Vagina (tissue), 2 donors: ENCODE measurements at regions not wholly inside any gene's neighbourhood (a gene's known extent, or its start where the extent isn't known, plus 50 kb on each side); places are given as distances from the start of the nearest gene placed in this dataset.

Experiments used
- DNase-seq, 2 donors: peaks; one replicate each; pipeline ENCODE4 v3.0.0-alpha.2; 2017; ENCODE audit errors: extremely low spot score in 2 of 2
- H3K27ac ChIP-seq: fragments of 200-600 bp; sonication (generic); one replicate; pipeline ENCODE4 v1.5.1; 2019
- H3K27me3 ChIP-seq: fragments of 200-600 bp; sonication (generic); one replicate; pipeline ENCODE4 v1.5.1; 2019
- H3K36me3 ChIP-seq, 2 donors: fragments of 200-600 bp; sonication (generic); one replicate each; pipeline ENCODE4 v1.5.1; 2017 to 2019
- H3K4me1 ChIP-seq: fragments of 200-600 bp; sonication (generic); one replicate; pipeline ENCODE4 v1.5.1; 2019
- H3K4me3 ChIP-seq, 2 donors: fragments of 200-600 bp; sonication (generic); 1 replicate in 1 of 2; 2 replicates in 1 of 2; pipeline ENCODE4 v1.5.1; 2016 to 2019
- H3K9me3 ChIP-seq: fragments of 200-600 bp; sonication (generic); one replicate; pipeline ENCODE4 v1.5.1; 2019
- POLR2A ChIP-seq, 2 donors: fragments of 450-650 bp; IDR thresholded peaks; one replicate each; pipeline ENCODE4 v1.6.1; 2017; ENCODE audit warnings: antibody characterized with exemption in 2 of 2, mild to moderate bottlenecking in 2 of 2, moderate library complexity in 2 of 2
- POLR2AphosphoS5 ChIP-seq, 2 donors: sonication (generic); formaldehyde crosslinking; IDR thresholded peaks; one replicate each; pipeline ENCODE4 v1.9.0; 2017; ENCODE audit warnings: antibody characterized with exemption in 2 of 2, mild to moderate bottlenecking in 2 of 2, low read depth in 1 of 2; ENCODE audit not compliant: insufficient read depth in 1 of 2
- intact Hi-C: fragments of 100-400 bp; cut with DNase I; formaldehyde crosslinking; loops from one replicate; pipeline ENCODE4 v1.15.1; 2023
- TF ChIP-seq, protein P1 (sequence below), 3 experiments: fragments of 450-650 bp in 2 of 3; fragments of 200-600 bp in 1 of 3; sonication (generic) in 1 of 3; IDR thresholded peaks; one replicate each; pipeline ENCODE4 v1.5.1; 2017 to 2019; ENCODE audit warnings: antibody characterized with exemption in 3 of 3, mild to moderate bottlenecking in 2 of 3, moderate library complexity in 2 of 3

DNA sequence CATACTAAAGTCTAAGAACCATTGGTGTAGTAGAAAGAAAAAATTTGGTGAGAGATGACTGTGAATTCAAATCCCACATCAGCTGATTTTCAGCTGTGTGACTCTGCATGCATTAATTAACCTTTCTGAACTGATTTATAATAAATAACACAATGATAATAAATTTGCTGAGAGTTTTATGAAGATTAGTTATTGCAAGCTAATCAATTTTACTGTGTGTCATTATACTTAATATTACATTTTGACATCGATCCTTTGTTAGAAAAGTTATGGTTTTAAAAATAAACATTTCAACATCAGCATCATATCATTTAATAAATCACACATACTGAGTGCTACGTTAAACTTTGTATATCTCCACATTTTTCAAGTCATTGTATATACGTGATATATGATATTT, 599.7 kb upstream of the MMS22L start:
- no peak overlapping the region for H3K4me3 ChIP-seq
- no peaks in the 10 kb centered on the region for H3K9me3 ChIP-seq
- DNase-seq, result no peak
- no peaks in the 10 kb centered on the region for H3K27me3 ChIP-seq
- TF ChIP-seq POLR2AphosphoS5 (IDR thresholded peaks at IDR 0.05; ENCODE audit: insufficient read depth in 1 of 2, low read depth in 1 of 2) (no peak), POLR2A (IDR thresholded peaks at IDR 0.05) (no peak)
- TF ChIP-seq, protein P1, sequence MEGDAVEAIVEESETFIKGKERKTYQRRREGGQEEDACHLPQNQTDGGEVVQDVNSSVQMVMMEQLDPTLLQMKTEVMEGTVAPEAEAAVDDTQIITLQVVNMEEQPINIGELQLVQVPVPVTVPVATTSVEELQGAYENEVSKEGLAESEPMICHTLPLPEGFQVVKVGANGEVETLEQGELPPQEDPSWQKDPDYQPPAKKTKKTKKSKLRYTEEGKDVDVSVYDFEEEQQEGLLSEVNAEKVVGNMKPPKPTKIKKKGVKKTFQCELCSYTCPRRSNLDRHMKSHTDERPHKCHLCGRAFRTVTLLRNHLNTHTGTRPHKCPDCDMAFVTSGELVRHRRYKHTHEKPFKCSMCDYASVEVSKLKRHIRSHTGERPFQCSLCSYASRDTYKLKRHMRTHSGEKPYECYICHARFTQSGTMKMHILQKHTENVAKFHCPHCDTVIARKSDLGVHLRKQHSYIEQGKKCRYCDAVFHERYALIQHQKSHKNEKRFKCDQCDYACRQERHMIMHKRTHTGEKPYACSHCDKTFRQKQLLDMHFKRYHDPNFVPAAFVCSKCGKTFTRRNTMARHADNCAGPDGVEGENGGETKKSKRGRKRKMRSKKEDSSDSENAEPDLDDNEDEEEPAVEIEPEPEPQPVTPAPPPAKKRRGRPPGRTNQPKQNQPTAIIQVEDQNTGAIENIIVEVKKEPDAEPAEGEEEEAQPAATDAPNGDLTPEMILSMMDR (IDR thresholded peaks at IDR 0.05), result no peak
- intact Hi-C loops, result no loop called here
- no peaks in the 10 kb centered on the region for H3K4me1 ChIP-seq
- no peaks in the 10 kb centered on the region for H3K36me3 ChIP-seq
- H3K27ac ChIP-seq, result no peak overlapping the region

DNA sequence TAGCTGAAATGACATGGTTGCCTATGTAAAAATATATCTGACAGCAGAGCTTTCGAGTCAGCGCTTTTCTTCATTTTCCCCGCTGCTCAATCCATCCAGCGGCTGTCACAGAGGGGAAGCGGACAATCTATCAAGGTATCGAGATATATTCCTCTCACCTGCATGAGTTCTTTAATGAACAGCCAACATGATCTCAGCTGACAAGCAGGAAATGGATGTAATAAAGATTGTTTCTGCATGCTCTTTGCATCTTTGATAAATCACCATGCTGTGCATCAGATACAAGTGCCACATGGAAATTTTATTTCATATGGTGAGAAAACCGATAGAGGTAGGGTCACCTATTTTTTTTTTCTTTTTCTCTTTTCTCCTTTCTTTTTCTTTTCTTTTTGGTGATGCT, 602.3 kb upstream of the MMS22L start:
- Histone ChIP-seq H3K9me3 (no peaks in the 10 kb centered on the region), H3K4me3 (no peak overlapping the region), H3K36me3 (no peaks in the 10 kb centered on the region), H3K27me3 (no peaks in the 10 kb centered on the region), H3K4me1 (no peaks in the 10 kb centered on the region), H3K27ac (no peak overlapping the region)
- intact Hi-C loops, result no loop called here
- no peak for DNase-seq
- TF ChIP-seq POLR2A (IDR thresholded peaks at IDR 0.05), result no peak
- TF ChIP-seq, protein P1 (IDR thresholded peaks at IDR 0.05), result no peak
- no peak for TF ChIP-seq POLR2AphosphoS5 (IDR thresholded peaks at IDR 0.05; ENCODE audit: insufficient read depth in 1 of 2, low read depth in 1 of 2)

DNA sequence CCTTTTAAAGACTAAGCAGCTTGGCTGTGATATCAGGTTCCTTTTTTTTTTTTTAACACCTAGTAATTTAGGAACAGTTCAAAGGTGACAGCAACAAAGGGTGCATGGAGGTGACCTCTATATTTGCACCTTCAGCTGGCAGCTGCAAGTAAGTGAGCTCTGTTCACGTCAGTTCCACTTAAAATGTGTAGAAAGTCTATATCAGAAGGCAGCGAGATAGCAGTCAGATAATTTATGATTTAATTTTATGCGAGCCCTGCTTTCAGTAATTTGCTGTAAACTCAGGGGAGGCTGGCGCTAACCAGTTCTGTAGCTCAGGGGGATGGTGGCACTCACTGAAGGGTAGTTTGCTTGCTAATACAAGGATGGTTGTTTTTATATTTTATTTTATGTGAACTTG, 602.8 kb upstream of the MMS22L start:
- intact Hi-C loops, result no loop called here
- Histone ChIP-seq H3K4me3 (no peak overlapping the region), H3K4me1 (no peaks in the 10 kb centered on the region), H3K27ac (no peak overlapping the region), H3K36me3 (no peaks in the 10 kb centered on the region), H3K9me3 (no peaks in the 10 kb centered on the region), H3K27me3 (no peaks in the 10 kb centered on the region)
- TF ChIP-seq, protein P1 (IDR thresholded peaks at IDR 0.05), result no peak
- TF ChIP-seq POLR2AphosphoS5 (IDR thresholded peaks at IDR 0.05; ENCODE audit: insufficient read depth in 1 of 2, low read depth in 1 of 2) (no peak), POLR2A (IDR thresholded peaks at IDR 0.05) (no peak)
- DNase-seq, result no peak

DNA sequence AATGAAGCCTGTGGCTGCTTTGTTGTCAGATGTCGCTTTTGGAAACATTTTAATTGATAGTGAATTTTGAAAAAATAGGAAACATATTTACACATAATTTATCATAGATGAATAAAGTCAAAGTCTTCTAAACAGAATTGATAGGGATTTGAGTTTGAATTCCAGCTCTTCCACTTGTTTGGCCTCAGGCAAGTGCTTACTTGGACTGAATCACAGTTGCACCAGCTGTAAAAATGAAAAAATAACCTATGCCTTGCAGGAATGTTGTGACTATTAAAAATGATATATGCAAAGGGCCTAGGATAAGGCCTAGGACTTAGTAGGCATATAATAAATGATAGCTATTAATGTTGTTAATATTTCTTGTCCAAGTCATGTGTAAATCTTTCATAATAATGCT, 618.5 kb upstream of the MMS22L start:
- no peak for DNase-seq
- no peak overlapping the region for H3K4me3 ChIP-seq
- no peaks in the 10 kb centered on the region for H3K9me3 ChIP-seq
- H3K36me3 ChIP-seq, result no peaks in the 10 kb centered on the region
- no peaks in the 10 kb centered on the region for H3K4me1 ChIP-seq
- TF ChIP-seq POLR2AphosphoS5 (IDR thresholded peaks at IDR 0.05; ENCODE audit: insufficient read depth in 1 of 2, low read depth in 1 of 2), result no peak
- TF ChIP-seq, protein P1 (IDR thresholded peaks at IDR 0.05), result no peak
- TF ChIP-seq POLR2A (IDR thresholded peaks at IDR 0.05), result no peak
- intact Hi-C loops, result no loop called here
- H3K27me3 ChIP-seq, result no peaks in the 10 kb centered on the region
- no peak overlapping the region for H3K27ac ChIP-seq

DNA sequence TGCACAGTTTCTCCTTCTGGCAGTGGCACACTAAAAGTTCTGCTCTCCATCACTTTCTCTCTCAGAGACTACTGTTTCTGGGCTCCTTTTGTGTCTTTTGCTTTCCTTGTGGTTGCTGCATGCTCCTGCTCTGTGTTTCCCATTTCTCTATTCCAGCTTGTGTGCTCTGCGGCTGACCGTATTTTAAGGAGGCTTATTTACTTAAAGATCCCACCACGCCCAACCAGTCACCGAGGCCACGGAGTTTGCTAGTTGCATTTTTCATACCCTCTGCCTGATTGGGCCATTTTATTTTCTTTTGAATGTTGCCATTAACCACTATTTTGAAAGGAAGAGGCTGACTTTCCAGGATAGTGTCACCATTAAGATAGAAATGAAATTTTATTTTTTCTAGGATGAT, 626.4 kb upstream of the MMS22L start:
- DNase-seq, result no peak
- Histone ChIP-seq H3K27me3 (no peaks in the 10 kb centered on the region), H3K4me3 (no peak overlapping the region), H3K4me1 (no peaks in the 10 kb centered on the region), H3K36me3 (no peaks in the 10 kb centered on the region), H3K27ac (no peak overlapping the region), H3K9me3 (no peaks in the 10 kb centered on the region)
- intact Hi-C loops, result no loop called here
- TF ChIP-seq POLR2A (IDR thresholded peaks at IDR 0.05) (no peak), POLR2AphosphoS5 (IDR thresholded peaks at IDR 0.05; ENCODE audit: insufficient read depth in 1 of 2, low read depth in 1 of 2) (no peak)
- TF ChIP-seq, protein P1 (IDR thresholded peaks at IDR 0.05), result no peak
